NT2/D1 (cell line): ENCODE measurements at regions not wholly inside any gene's neighbourhood (a gene's known extent, or its start where the extent isn't known, plus 50 kb on each side); places are given as distances from the start of the nearest gene placed in this dataset.

Experiments used
- SUZ12 ChIP-seq: IDR thresholded peaks from 2 replicates; pipeline ENCODE4 v1.6.1; 2011; ENCODE audit not compliant: insufficient read length, insufficient read depth; ENCODE audit errors: extremely low read depth
- YY1 ChIP-seq: IDR thresholded peaks from 2 replicates; pipeline ENCODE4 v1.6.1; 2011; ENCODE audit not compliant: insufficient read length, insufficient read depth
- ZNF274 ChIP-seq: IDR thresholded peaks from 2 replicates; pipeline ENCODE4 v1.6.1; 2011; ENCODE audit warnings: mild to moderate bottlenecking, low read depth, low read length

DNA sequence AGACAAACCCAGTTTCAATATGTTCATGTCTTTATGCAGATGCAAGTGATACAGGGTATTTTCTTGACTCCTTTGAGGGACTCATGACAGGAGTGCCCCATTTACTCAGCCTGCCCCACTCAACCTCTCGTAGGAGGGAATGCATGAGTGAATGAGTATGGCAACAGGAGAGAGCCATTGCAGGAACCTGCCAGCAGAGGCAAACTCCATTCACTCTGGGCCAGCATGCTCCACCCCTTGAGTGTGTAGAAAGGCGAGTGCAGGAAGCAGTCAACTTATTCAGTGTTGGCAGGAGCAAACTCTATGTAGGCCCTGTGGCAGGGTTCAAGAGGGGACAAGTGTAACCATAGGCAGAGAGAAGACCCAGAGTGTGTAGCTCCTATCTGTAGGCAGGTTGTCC, 1526.3 kb downstream of the PLA2G4A start:
- no peak for TF ChIP-seq YY1
- TF ChIP-seq ZNF274: no peak
- TF ChIP-seq SUZ12: no peak
